ENCODE measurements at regions not wholly inside any gene's neighbourhood (a gene's known extent, or its start where the extent isn't known, plus 50 kb on each side); places are given as distances from the start of the nearest gene placed in this dataset.

DNA sequence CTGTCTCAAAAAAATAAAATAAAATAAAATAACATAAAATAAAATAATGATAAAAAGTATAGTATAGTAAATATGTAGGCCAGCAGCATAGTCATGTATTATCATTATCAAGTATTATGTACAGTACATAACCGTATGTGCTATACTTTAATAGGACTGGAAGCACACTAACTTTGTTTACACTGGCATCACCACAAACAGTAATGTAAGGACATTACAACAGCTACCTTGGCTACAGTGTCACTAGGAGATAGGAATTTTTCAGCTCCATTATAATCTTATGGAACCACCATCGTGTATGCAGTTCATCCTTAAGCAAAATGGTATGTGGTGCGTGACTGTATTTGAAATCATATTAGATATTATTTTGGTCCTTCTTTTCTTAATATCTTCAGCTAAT lies 1163.5 kb upstream of the LRRTM3 start:
- no peaks in the 10 kb centered on the region for H3K36me3 Mint-ChIP-seq
- no peaks in the 10 kb centered on the region for H3K4me1 ChIP-seq (ENCODE audit: control insufficient read depth, insufficient read depth, low read length, poor library complexity, severe bottlenecking)
- H3K27ac ChIP-seq (ENCODE audit: insufficient read depth, low read length, poor library complexity, severe bottlenecking) = no peak overlapping the region

DNA sequence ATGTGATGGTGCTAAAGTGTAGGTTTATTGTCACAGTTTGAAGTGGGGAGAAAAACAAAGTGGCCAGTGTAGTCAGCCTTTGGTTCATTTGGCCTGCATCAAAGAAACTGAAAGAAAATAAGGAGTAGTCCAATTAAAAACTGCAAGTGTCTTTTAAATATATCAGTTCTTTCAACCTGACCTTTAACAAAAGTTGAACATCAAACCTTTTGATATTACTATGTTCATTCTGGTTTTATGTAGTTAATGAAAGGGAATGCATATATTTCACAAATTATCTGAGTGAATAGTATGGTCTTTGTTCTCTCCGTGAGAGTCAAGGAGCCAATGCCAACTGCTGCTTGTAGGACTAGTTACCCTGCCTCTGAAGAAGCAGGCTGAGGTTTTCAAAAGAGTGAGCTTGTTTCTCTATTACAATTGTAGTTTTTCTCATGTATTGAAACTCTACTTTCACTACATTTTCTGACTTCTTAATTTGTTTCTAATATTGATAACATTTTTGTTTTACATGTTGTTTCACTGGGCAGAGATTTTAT lies 1160.8 kb upstream of the LRRTM3 start:
- Mint-ChIP-seq H3K27ac (no peak overlapping the region), H3K9me3 (peaks cover 0 to 11% (median 1%) of the 10 kb centered on the region in 7 donors), H3K27me3 (no peaks in the 10 kb centered on the region), H3K36me3 (no peaks in the 10 kb centered on the region), H3K4me3 (no peak overlapping the region), H3K4me1 (no peaks in the 10 kb centered on the region)
- Histone ChIP-seq H3K27ac (ENCODE audit: insufficient read depth, low read length, poor library complexity, severe bottlenecking) (no peak overlapping the region), H3K4me1 (ENCODE audit: control insufficient read depth, insufficient read depth, low read length, poor library complexity, severe bottlenecking) (no peaks in the 10 kb centered on the region), H3K4me3 (ENCODE audit: low read depth, low read length) (no peak overlapping the region), H3K36me3 (ENCODE audit: control insufficient read depth, insufficient read depth, low read length) (no peaks in the 10 kb centered on the region), H3K9me3 (ENCODE audit: control insufficient read depth in 2 of 2, low read length in 2 of 2) (peaks cover 0 to 5% of the 10 kb centered on the region in 2 experiments), H3K27me3 (ENCODE audit: control insufficient read depth, insufficient read depth, low read length) (no peaks in the 10 kb centered on the region)
- DNase-seq (no peak), ATAC-seq (ENCODE audit: low read depth in 2 of 2) (no peak)

More for the DNA sequence above, 1163.5 kb upstream of the LRRTM3 start:
- Histone ChIP-seq H3K4me3 (ENCODE audit: low read depth, low read length) (no peak overlapping the region), H3K9me3 (ENCODE audit: control insufficient read depth in 2 of 2, low read length in 2 of 2) (peaks cover 0 to 9% of the 10 kb centered on the region in 2 experiments), H3K27me3 (ENCODE audit: control insufficient read depth, insufficient read depth, low read length) (no peaks in the 10 kb centered on the region), H3K36me3 (ENCODE audit: control insufficient read depth, insufficient read depth, low read length) (no peaks in the 10 kb centered on the region)
- Mint-ChIP-seq H3K4me1 (no peaks in the 10 kb centered on the region), H3K9me3 (peaks cover 0 to 11% (median 2%) of the 10 kb centered on the region in 7 donors), H3K27me3 (no peaks in the 10 kb centered on the region), H3K27ac (no peak overlapping the region), H3K4me3 (no peak overlapping the region)
- ATAC-seq (ENCODE audit: low read depth in 2 of 2) = no peak
- no peak for DNase-seq

DNA sequence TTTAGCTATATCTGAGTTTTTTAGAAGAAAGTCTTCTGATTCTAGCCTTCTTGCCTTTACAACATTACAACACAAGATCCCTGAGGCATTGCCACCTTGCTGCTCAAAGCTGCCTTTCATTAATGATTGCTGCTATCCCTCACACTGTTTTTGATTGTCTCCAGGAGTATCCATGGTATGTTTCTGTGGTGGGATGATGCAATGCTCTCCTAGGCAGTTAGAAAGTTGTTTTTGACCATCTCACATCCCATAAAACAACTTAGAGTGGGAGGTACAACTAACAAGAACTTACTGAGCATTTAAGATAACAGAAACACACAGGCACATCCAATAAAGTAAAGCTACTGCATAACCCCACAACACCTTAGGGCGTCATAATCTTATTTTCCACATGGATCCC lies 1156.0 kb upstream of the LRRTM3 start:
- no peaks in the 10 kb centered on the region for H3K4me1 ChIP-seq (ENCODE audit: control insufficient read depth, insufficient read depth, low read length, poor library complexity, severe bottlenecking)
- no peak overlapping the region for H3K4me3 ChIP-seq (ENCODE audit: low read depth, low read length)
- H3K9me3 ChIP-seq (ENCODE audit: control insufficient read depth in 2 of 2, low read length in 2 of 2) = no peaks in the 10 kb centered on the region
- Mint-ChIP-seq H3K4me1 (no peaks in the 10 kb centered on the region), H3K36me3 (no peaks in the 10 kb centered on the region), H3K4me3 (no peak overlapping the region), H3K9me3 (peaks cover 0 to 16% (median 3%) of the 10 kb centered on the region in 7 donors), H3K27me3 (no peaks in the 10 kb centered on the region), H3K27ac (no peak overlapping the region)
- DNase-seq = no peak
- no peaks in the 10 kb centered on the region for H3K27me3 ChIP-seq (ENCODE audit: control insufficient read depth, insufficient read depth, low read length)
- no peak for ATAC-seq (ENCODE audit: low read depth in 2 of 2)
- H3K27ac ChIP-seq (ENCODE audit: insufficient read depth, low read length, poor library complexity, severe bottlenecking) = no peak overlapping the region
- H3K36me3 ChIP-seq (ENCODE audit: control insufficient read depth, insufficient read depth, low read length) = no peaks in the 10 kb centered on the region

DNA sequence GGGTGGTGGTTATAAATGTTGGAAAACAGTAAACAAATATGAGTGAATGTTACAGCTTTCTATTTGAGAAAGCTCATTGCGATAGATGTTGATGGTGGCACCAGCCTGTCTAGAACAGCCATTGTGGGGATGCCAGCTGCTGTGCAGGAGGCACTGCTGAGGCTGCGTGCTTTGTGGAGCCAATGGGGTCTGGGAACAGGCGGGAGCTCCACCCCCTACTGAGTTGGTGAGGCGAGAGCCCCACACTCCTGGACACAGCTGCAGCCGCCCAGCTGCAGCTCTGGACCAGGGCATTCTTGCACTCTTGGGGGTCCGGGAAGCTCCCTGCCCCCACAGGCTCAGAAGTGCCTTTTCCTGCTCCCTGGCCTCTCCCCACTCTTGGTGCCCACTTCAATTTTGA lies 1147.1 kb upstream of the LRRTM3 start:
- Histone ChIP-seq H3K27me3 (ENCODE audit: control insufficient read depth, insufficient read depth, low read length) (no peaks in the 10 kb centered on the region), H3K4me1 (ENCODE audit: control insufficient read depth, insufficient read depth, low read length, poor library complexity, severe bottlenecking) (no peaks in the 10 kb centered on the region), H3K4me3 (ENCODE audit: low read depth, low read length) (no peak overlapping the region), H3K9me3 (ENCODE audit: control insufficient read depth in 2 of 2, low read length in 2 of 2) (no peaks in the 10 kb centered on the region), H3K36me3 (ENCODE audit: control insufficient read depth, insufficient read depth, low read length) (no peaks in the 10 kb centered on the region), H3K27ac (ENCODE audit: insufficient read depth, low read length, poor library complexity, severe bottlenecking) (no peak overlapping the region)
- Mint-ChIP-seq H3K36me3 (no peaks in the 10 kb centered on the region), H3K27ac (no peak overlapping the region), H3K9me3 (peaks cover 2 to 8% (median 4%) of the 10 kb centered on the region in 7 donors), H3K27me3 (no peaks in the 10 kb centered on the region), H3K4me3 (no peak overlapping the region), H3K4me1 (no peaks in the 10 kb centered on the region)
- ATAC-seq (ENCODE audit: low read depth in 2 of 2) = no peak
- no peak for DNase-seq

DNA sequence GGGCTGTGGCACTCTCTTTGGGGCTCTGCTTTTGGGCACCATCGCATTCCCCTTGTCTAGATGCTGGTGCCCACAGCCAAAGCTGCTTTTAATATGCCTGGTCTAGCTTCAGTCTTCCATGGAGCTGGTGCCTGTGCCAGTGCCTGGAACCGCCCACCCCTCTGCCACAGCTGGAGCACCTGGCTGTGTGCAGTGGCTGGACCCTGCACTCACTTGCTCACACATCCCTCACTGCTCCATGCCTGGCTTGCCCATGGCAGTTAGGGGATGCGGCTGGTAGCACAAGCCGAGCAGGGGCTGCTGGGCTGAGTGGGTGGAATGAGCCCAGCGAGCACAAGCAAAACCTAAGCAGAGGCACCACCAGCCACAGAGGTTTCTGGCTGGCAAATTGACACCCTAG lies 1145.9 kb upstream of the LRRTM3 start:
- DNase-seq (no peak), ATAC-seq (ENCODE audit: low read depth in 2 of 2) (no peak)
- Histone ChIP-seq H3K9me3 (ENCODE audit: control insufficient read depth in 2 of 2, low read length in 2 of 2) (no peaks in the 10 kb centered on the region), H3K27ac (ENCODE audit: insufficient read depth, low read length, poor library complexity, severe bottlenecking) (no peak overlapping the region), H3K4me1 (ENCODE audit: control insufficient read depth, insufficient read depth, low read length, poor library complexity, severe bottlenecking) (no peaks in the 10 kb centered on the region), H3K27me3 (ENCODE audit: control insufficient read depth, insufficient read depth, low read length) (no peaks in the 10 kb centered on the region), H3K36me3 (ENCODE audit: control insufficient read depth, insufficient read depth, low read length) (no peaks in the 10 kb centered on the region), H3K4me3 (ENCODE audit: low read depth, low read length) (no peak overlapping the region)
- peaks cover 2 to 5% (median 3%) of the 10 kb centered on the region in 7 donors for H3K9me3 Mint-ChIP-seq
- no peaks in the 10 kb centered on the region for H3K27me3 Mint-ChIP-seq
- H3K36me3 Mint-ChIP-seq = no peaks in the 10 kb centered on the region
- no peaks in the 10 kb centered on the region for H3K4me1 Mint-ChIP-seq
- H3K4me3 Mint-ChIP-seq = no peak overlapping the region
- H3K27ac Mint-ChIP-seq = no peak overlapping the region

DNA sequence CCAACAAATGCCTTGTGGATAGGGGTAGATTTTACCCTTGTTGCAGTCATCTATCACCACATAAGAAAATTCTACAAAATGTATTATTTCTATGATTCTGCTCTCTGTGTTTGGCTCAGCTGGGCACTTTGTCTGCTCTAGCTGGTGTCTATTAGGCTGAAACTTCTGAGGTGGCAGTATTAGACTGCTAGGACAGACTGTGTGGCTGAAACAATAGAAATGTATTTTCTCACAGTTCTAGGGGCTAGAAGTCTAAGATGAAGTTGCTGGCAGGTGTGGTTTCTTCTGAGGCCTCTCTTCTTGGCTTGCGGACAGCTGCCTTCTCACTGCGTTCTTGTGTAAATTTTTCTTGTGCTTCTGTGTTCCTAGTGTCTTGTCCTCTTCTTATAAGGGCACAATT lies 1139.6 kb upstream of the LRRTM3 start:
- H3K4me1 ChIP-seq (ENCODE audit: control insufficient read depth, insufficient read depth, low read length, poor library complexity, severe bottlenecking) = no peaks in the 10 kb centered on the region
- H3K27ac ChIP-seq (ENCODE audit: insufficient read depth, low read length, poor library complexity, severe bottlenecking) = no peak overlapping the region
- no peaks in the 10 kb centered on the region for H3K9me3 ChIP-seq (ENCODE audit: control insufficient read depth in 2 of 2, low read length in 2 of 2)
- Mint-ChIP-seq H3K27ac (no peak overlapping the region), H3K4me3 (no peak overlapping the region), H3K9me3 (peaks cover 0 to 15% (median 6%) of the 10 kb centered on the region in 7 donors), H3K4me1 (no peaks in the 10 kb centered on the region), H3K36me3 (no peaks in the 10 kb centered on the region), H3K27me3 (no peaks in the 10 kb centered on the region)
- H3K36me3 ChIP-seq (ENCODE audit: control insufficient read depth, insufficient read depth, low read length) = no peaks in the 10 kb centered on the region
- H3K27me3 ChIP-seq (ENCODE audit: control insufficient read depth, insufficient read depth, low read length) = no peaks in the 10 kb centered on the region
- DNase-seq (no peak), ATAC-seq (ENCODE audit: low read depth in 2 of 2) (no peak)
- H3K4me3 ChIP-seq (ENCODE audit: low read depth, low read length) = no peak overlapping the region

DNA sequence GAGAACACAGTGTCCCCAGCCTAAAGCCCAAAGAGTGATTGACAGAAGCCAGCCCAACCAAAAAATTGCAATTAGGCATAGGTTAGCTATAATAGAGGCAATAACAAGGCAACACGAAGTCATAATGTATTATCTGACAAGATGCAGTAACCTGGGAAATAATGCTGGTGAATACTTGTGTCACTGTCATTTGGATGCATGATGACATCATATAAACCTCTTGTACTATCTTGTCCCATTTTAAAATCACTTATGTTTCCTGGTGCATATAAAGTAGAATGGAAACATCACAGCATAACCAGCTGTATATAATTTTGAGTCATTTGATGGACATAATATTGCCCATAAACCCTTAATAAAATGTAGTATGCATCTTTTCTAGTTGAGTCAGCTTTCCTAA lies 1138.3 kb upstream of the LRRTM3 start:
- Histone ChIP-seq H3K27me3 (ENCODE audit: control insufficient read depth, insufficient read depth, low read length) (no peaks in the 10 kb centered on the region), H3K4me3 (ENCODE audit: low read depth, low read length) (no peak overlapping the region), H3K9me3 (ENCODE audit: control insufficient read depth in 2 of 2, low read length in 2 of 2) (no peaks in the 10 kb centered on the region), H3K27ac (ENCODE audit: insufficient read depth, low read length, poor library complexity, severe bottlenecking) (no peak overlapping the region), H3K36me3 (ENCODE audit: control insufficient read depth, insufficient read depth, low read length) (no peaks in the 10 kb centered on the region), H3K4me1 (ENCODE audit: control insufficient read depth, insufficient read depth, low read length, poor library complexity, severe bottlenecking) (no peaks in the 10 kb centered on the region)
- no peak overlapping the region for H3K27ac Mint-ChIP-seq
- H3K4me3 Mint-ChIP-seq = no peak overlapping the region
- H3K27me3 Mint-ChIP-seq = no peaks in the 10 kb centered on the region
- ATAC-seq (ENCODE audit: low read depth in 2 of 2) = no peak
- H3K36me3 Mint-ChIP-seq = no peaks in the 10 kb centered on the region
- no peaks in the 10 kb centered on the region for H3K4me1 Mint-ChIP-seq
- peaks cover 0 to 15% (median 6%) of the 10 kb centered on the region in 7 donors for H3K9me3 Mint-ChIP-seq
- DNase-seq = no peak

DNA sequence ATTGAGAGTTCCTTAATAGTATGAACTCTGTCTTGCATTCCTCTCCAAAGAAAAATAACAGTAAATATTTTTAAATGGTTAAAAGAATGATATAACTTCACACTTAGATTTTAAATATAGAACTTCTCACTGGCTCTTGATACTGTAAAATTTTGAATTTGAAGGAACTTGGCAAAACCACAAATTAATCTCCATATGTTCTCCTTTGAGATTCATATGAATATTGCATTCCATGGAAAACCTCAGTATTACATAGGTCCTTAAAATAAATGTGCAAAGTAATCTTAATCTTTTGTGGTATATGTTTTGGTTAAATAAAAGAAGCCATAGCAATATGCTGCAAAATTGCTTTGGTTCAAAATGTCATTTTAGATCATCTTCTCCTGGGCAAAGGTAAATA lies 1137.6 kb upstream of the LRRTM3 start:
- Histone ChIP-seq H3K9me3 (ENCODE audit: control insufficient read depth in 2 of 2, low read length in 2 of 2) (no peaks in the 10 kb centered on the region), H3K27me3 (ENCODE audit: control insufficient read depth, insufficient read depth, low read length) (no peaks in the 10 kb centered on the region), H3K27ac (ENCODE audit: insufficient read depth, low read length, poor library complexity, severe bottlenecking) (no peak overlapping the region), H3K4me3 (ENCODE audit: low read depth, low read length) (no peak overlapping the region), H3K36me3 (ENCODE audit: control insufficient read depth, insufficient read depth, low read length) (no peaks in the 10 kb centered on the region), H3K4me1 (ENCODE audit: control insufficient read depth, insufficient read depth, low read length, poor library complexity, severe bottlenecking) (no peaks in the 10 kb centered on the region)
- H3K27me3 Mint-ChIP-seq = no peaks in the 10 kb centered on the region
- no peaks in the 10 kb centered on the region for H3K36me3 Mint-ChIP-seq
- ATAC-seq (ENCODE audit: low read depth in 2 of 2) = no peak
- H3K4me3 Mint-ChIP-seq = no peak overlapping the region
- no peak for DNase-seq
- no peaks in the 10 kb centered on the region for H3K4me1 Mint-ChIP-seq
- H3K27ac Mint-ChIP-seq = no peak overlapping the region
- H3K9me3 Mint-ChIP-seq = peaks cover 0 to 12% (median 6%) of the 10 kb centered on the region in 7 donors
